HuH-7.5 (cell line): ENCODE measurements at regions not wholly inside any gene's neighbourhood (a gene's known extent, or its start where the extent isn't known, plus 50 kb on each side); places are given as distances from the start of the nearest gene placed in this dataset.

Experiments
- DNase-seq: peaks from one replicate; pipeline ENCODE4 v3.0.0; 2011; ENCODE audit warnings: low spot score

- DNase-seq = no peak
These were observed 143.1 kb downstream of the QRSL1 start for GRCh38 chr6:106772270-106773142.

GRCh38 chr6:106771822-106772221, 142.4 kb downstream of the QRSL1 start:
- no peak for DNase-seq

DNA sequence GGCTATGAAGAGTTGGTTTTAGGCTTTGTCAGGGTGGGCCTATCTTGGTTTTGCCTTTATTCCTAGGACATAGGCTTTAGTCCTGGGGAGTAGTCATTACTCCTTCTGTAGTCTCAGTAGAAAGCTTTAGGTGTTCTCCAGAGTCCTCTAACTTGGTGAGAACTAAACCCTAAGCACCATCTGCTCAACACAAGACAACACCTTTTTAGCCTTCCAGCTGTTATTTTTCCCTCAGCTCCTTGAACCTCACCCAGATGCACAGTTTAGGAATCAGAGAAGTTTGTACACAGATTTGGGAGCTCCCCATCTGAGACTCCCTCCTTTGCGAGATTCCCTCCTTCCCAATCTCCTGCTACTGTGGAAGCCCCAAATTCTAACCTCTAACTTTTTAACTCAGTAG, 141.3 kb downstream of the QRSL1 start:
- DNase-seq = no peak

GRCh38 chr6:106770081-106770480, 140.7 kb downstream of the QRSL1 start:
- no peak for DNase-seq

- no peak for DNase-seq
These were observed 137.9 kb downstream of the QRSL1 start for GRCh38 chr6:106767271-106767670.

- DNase-seq = no peak
These were observed 136.8 kb downstream of the QRSL1 start for GRCh38 chr6:106766201-106766600.

DNA sequence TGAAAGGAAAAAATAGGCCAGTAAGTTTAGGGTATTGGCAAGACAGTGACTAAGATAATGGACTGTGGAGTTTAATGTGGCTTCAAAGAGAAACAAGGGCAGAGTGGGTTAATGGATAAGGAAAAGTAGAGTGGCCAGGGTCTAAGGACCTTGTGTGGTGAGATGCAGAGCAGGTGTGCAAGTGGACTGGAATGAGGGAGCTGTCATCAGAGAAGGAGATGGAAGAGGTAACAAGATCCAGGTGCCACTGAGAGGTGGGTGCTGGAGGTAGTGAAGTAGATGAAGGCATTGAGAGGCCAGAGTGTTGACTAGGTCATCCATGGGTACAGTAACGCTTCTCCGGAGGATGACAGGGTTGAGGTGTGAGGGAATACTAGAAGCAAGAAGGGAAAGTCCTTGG, 136.1 kb downstream of the QRSL1 start:
- DNase-seq = no peak

DNA sequence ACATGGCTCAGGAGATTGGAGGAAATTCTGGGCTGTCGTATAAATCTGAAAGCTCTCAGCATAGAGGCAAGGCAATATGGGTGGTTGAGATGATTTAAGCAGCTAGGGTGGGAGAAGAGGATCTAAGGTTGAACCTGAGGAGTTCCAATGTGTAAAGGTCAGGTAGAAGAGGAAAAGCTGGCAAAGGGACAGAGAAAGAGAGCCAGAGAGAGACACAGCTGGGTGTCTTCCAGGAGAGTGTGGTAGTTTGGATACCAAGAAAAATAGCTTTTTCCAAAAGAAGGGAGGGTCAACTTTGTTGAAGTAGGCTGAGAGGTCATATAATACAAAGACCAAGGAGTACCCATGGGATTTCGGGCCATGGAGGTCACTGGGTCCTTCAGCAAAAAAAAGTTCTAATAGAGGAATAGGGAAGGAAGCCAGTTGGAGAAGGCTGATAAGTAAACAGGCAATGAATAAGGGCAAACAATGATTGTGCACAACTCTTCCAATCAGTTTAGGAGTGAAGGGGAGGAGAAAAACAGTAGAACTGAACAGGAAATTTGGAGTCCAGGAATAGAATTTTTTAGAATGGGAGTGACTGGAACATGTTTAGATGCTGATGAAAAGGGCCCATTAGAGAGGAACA, 135.1 kb downstream of the QRSL1 start:
- no peak for DNase-seq

DNA sequence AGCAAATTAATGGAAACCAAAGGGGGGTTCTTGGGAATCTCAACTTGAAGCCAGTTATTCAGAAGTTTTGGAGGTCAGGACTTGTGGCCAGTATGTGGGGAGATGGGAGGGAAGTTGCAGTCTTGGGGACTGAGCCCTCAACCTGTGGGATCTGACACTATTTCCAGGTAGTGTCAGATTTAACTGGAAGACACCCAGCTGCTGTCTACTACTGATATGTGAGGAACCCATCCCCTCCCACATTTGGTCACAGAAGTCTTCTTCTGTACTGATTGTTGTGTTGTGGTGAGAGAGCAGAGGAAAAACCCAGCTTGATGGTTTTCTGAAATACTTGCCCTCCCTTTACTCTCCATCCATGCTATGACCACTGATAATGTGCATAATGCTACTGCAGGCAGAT, 134.0 kb downstream of the QRSL1 start:
- DNase-seq = no peak

DNA sequence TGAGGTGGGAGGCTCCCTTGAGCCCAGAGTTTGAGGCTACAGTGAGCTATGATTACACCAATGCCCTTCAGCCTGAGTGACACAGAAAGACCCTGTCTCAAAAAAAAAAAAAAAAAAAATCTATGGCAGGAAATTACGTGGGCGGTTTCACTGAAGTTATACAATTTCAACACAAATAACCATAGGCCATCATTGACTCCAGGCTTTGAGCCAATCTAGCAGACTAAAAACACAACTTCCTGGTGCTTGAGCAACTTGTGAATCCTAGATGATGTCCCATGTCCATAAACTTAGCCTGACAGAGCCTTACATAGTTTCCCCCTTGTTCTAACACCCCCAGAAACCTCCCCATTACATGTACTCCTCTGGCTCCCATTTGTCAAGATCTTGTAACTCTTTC, 131.8 kb downstream of the QRSL1 start:
- DNase-seq = no peak

- DNase-seq = no peak
These were observed 129.7 kb downstream of the QRSL1 start for GRCh38 chr6:106759112-106759511.

GRCh38 chr6:106757722-106758467, 128.5 kb downstream of the QRSL1 start:
- DNase-seq = no peak

- DNase-seq = no peak
These were observed 127.9 kb downstream of the QRSL1 start for GRCh38 chr6:106757267-106757666.

- DNase-seq = no peak
These were observed 124.8 kb downstream of the QRSL1 start for GRCh38 chr6:106754215-106754614.

GRCh38 chr6:106752641-106753040, 123.3 kb downstream of the QRSL1 start:
- no peak for DNase-seq

- no peak for DNase-seq
These were observed 122.3 kb downstream of the QRSL1 start for GRCh38 chr6:106751501-106752252.

GRCh38 chr6:106750946-106751345, 121.6 kb downstream of the QRSL1 start:
- no peak for DNase-seq

GRCh38 chr6:106750142-106750918, 121.0 kb downstream of the QRSL1 start:
- no peak for DNase-seq

DNA sequence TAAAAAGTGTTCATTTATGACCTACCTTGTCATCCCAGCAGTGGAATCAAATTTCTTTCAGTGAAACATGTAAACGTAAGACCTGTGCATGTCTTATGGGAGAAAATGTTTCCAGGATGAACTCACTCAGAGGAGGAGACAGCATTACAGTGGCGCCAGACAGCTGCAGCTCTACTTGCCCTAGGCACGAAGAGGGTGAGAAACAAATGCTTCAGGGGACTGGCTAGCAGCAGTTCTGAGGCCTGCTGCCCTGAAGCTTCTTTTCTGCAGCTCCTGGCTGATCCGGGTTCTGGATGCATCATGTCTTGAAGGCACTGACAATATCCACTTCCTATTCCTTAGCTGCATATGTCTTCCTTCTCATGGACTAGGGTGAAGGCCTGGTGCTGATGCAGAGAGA, 120.2 kb downstream of the QRSL1 start:
- DNase-seq = no peak

DNA sequence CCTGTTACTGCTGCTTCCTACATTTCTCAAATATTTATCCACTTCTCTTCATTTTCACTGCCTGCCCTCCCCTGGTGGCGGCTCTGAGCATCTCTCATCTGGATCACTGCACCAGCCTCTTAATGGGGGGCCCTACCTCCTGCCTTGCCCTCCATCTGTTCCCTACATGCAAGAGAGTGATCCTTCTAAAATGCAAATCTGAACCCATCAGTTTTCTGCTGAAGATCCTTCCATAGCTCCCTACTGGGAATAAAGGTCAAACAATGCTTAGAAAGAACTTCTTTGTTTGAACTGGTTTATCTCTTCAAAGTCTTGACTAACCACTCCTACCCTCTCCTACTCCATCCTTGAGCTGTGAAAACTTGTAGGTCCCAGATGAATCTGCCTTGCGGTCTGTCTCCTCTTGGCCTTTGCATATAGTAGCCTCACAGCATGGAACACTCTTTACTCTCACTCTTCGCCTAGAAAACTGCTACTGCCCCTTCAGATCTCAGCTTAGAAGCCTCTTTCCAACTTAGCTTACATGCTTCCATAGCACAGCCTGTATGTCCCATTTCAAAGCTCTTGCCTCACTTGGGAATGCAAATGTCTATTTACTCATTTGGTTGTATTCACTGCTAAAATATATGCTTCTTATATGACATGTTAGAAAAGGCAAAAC, 119.3 kb downstream of the QRSL1 start:
- DNase-seq = no peak

- no peak for DNase-seq
These were observed 117.8 kb downstream of the QRSL1 start for GRCh38 chr6:106747139-106747538.
